Stomach (tissue), 4 donors: ENCODE measurements at regions not wholly inside any gene's neighbourhood (a gene's known extent, or its start where the extent isn't known, plus 50 kb on each side); places are given as distances from the start of the nearest gene placed in this dataset.
"Not testable (repeated sequence)": the region's sequence is repeated elsewhere in the genome, so short reads cannot be mapped to it uniquely, and the experiment has no call there.

ENCODE experiments used
- CTCF ChIP-seq, 7 experiments: fragments of 450-650 bp in 4 of 7; fragments of 200-600 bp in 3 of 7; sonication (generic) in 3 of 7; IDR thresholded peaks; one replicate each; pipeline ENCODE4 v1.5.1; 2016 to 2019; ENCODE audit warnings: antibody characterized with exemption in 7 of 7, control low read depth in 2 of 7, mild to moderate bottlenecking in 1 of 7
- EP300 ChIP-seq: sonication (generic); formaldehyde crosslinking; IDR thresholded peaks from one replicate; pipeline ENCODE4 v1.6.1; 2017; ENCODE audit warnings: antibody characterized with exemption
- POLR2AphosphoS5 ChIP-seq, 3 donors: sonication (generic); formaldehyde crosslinking; IDR thresholded peaks; one replicate each; pipeline ENCODE4 v1.6.1; 2016; ENCODE audit warnings: antibody characterized with exemption in 3 of 3

GRCh38 chr17:34038786-34039185 lies 216.3 kb upstream of the CCL2 start:
- not testable (repeated sequence) for TF ChIP-seq CTCF (IDR thresholded peaks at IDR 0.05); POLR2AphosphoS5 (IDR thresholded peaks at IDR 0.05); EP300
